ENCODE measurements at regions not wholly inside any gene's neighbourhood (a gene's known extent, or its start where the extent isn't known, plus 50 kb on each side); places are given as distances from the start of the nearest gene placed in this dataset.
"Not testable (repeated sequence)": the region's sequence is repeated elsewhere in the genome, so short reads cannot be mapped to it uniquely, and the experiment has no call there.

GRCh38 chr11:87466223-87466622 is 428.5 kb downstream of the TMEM135 start:
- DNase-seq (ENCODE audit: insufficient read length, low spot score): no peak
- TF ChIP-seq POLR2A (IDR thresholded peaks at IDR 0.05; ENCODE audit: low read depth, low read length): no peak
- FAIRE-seq: no peak

- DNase-seq (ENCODE audit: insufficient read length, low spot score) (no peak), FAIRE-seq (no peak)
- TF ChIP-seq POLR2A (IDR thresholded peaks at IDR 0.05; ENCODE audit: low read depth, low read length): no peak
Observed at GRCh38 chr11:87465716-87466115, 428.0 kb downstream of the TMEM135 start.

GRCh38 chr11:87463486-87464102 is 425.9 kb downstream of the TMEM135 start:
- DNase-seq (ENCODE audit: insufficient read length, low spot score): no peak
- no peak for TF ChIP-seq POLR2A (IDR thresholded peaks at IDR 0.05; ENCODE audit: low read depth, low read length)
- FAIRE-seq: peak; percentile 27

- no peak for FAIRE-seq
- no peak for TF ChIP-seq POLR2A (IDR thresholded peaks at IDR 0.05; ENCODE audit: low read depth, low read length)
- no peak for DNase-seq (ENCODE audit: insufficient read length, low spot score)
Observed at GRCh38 chr11:87462171-87462570, 424.4 kb downstream of the TMEM135 start.

- no peak for FAIRE-seq
- TF ChIP-seq POLR2A (IDR thresholded peaks at IDR 0.05; ENCODE audit: low read depth, low read length): no peak
- no peak for DNase-seq (ENCODE audit: insufficient read length, low spot score)
Observed at GRCh38 chr11:87460842-87461637, 423.3 kb downstream of the TMEM135 start.

- no peak for FAIRE-seq
- TF ChIP-seq POLR2A (IDR thresholded peaks at IDR 0.05; ENCODE audit: low read depth, low read length): no peak
- DNase-seq (ENCODE audit: insufficient read length, low spot score): no peak
Observed at GRCh38 chr11:87460279-87460678, 422.5 kb downstream of the TMEM135 start.

GRCh38 chr11:87459351-87459750 is 421.6 kb downstream of the TMEM135 start:
- no peak for FAIRE-seq
- no peak for DNase-seq (ENCODE audit: insufficient read length, low spot score)
- no peak for TF ChIP-seq POLR2A (IDR thresholded peaks at IDR 0.05; ENCODE audit: low read depth, low read length)

- DNase-seq (ENCODE audit: insufficient read length, low spot score): no peak
- no peak for FAIRE-seq
- TF ChIP-seq POLR2A (IDR thresholded peaks at IDR 0.05; ENCODE audit: low read depth, low read length): no peak
Observed at GRCh38 chr11:87456499-87456898, 418.8 kb downstream of the TMEM135 start.

- DNase-seq (ENCODE audit: insufficient read length, low spot score) (no peak), FAIRE-seq (no peak)
- no peak for TF ChIP-seq POLR2A (IDR thresholded peaks at IDR 0.05; ENCODE audit: low read depth, low read length)
Observed at GRCh38 chr11:87455180-87455579, 417.4 kb downstream of the TMEM135 start.

GRCh38 chr11:87454241-87454640 is 416.5 kb downstream of the TMEM135 start:
- FAIRE-seq: peak; percentile 88
- DNase-seq (ENCODE audit: insufficient read length, low spot score): no peak
- TF ChIP-seq POLR2A (IDR thresholded peaks at IDR 0.05; ENCODE audit: low read depth, low read length): no peak

- no peak for TF ChIP-seq POLR2A (IDR thresholded peaks at IDR 0.05; ENCODE audit: low read depth, low read length)
- FAIRE-seq (no peak), DNase-seq (ENCODE audit: insufficient read length, low spot score) (no peak)
Observed at GRCh38 chr11:87453531-87454089, 415.9 kb downstream of the TMEM135 start.

GRCh38 chr11:87452025-87452424 is 414.3 kb downstream of the TMEM135 start:
- not testable (repeated sequence) for FAIRE-seq; DNase-seq (ENCODE audit: insufficient read length, low spot score)

GRCh38 chr11:87451395-87451794 is 413.7 kb downstream of the TMEM135 start:
- FAIRE-seq (no peak), DNase-seq (ENCODE audit: insufficient read length, low spot score) (no peak)
- TF ChIP-seq POLR2A (IDR thresholded peaks at IDR 0.05; ENCODE audit: low read depth, low read length): no peak

GRCh38 chr11:87447606-87448005 is 409.9 kb downstream of the TMEM135 start:
- FAIRE-seq (no peak), DNase-seq (ENCODE audit: insufficient read length, low spot score) (no peak)
- no peak for TF ChIP-seq POLR2A (IDR thresholded peaks at IDR 0.05; ENCODE audit: low read depth, low read length)

- no peak for DNase-seq (ENCODE audit: insufficient read length, low spot score)
- TF ChIP-seq POLR2A (IDR thresholded peaks at IDR 0.05; ENCODE audit: low read depth, low read length): no peak
- no peak for FAIRE-seq
Observed at GRCh38 chr11:87444993-87445392, 407.3 kb downstream of the TMEM135 start.
